ENCODE measurements at regions not wholly inside any gene's neighbourhood (a gene's known extent, or its start where the extent isn't known, plus 50 kb on each side); places are given as distances from the start of the nearest gene placed in this dataset.
"Not testable (repeated sequence)": the region's sequence is repeated elsewhere in the genome, so short reads cannot be mapped to it uniquely, and the experiment has no call there.

DNA sequence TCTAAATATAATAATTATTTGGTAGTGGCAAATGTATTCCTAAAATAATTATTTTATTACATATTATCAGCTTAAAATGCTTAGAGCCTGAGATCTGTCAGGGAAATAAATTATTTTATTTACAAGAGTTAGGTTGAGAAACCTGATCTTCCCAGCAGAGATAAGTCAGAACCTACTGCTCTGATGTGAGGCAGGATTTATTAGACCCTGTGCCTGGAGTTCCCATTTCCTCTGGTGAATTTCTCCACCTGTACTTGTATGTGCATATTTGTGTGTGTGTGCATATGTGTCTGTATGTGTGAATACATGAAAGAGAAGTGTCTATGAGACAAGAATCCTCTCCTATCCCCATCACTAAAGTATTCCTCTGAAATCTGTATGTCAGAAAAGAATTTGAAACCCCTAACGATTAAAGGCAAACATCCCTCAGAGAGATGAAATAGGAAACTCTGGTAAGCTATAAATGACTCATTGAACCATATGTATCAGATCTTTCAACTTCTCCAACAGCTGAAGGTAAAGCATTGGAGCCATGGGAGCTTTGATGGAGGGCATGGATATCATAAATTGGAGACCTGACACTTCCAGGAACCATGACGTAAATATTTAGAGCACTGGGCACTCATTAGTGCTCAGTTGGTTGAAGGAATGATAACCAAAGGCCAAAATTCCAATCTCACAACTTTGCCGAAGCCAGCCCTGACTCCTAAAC lies 190.9 kb downstream of the XPNPEP1 start:
- H3K27ac ChIP-seq = no peak overlapping the region
- no peak for TF ChIP-seq CTCF (conservative IDR thresholded peaks at IDR 0.05)

- H3K27ac ChIP-seq = not testable (repeated sequence)
These were observed 193.4 kb downstream of the XPNPEP1 start for GRCh38 chr10:109729895-109730294.

- no peak overlapping the region for H3K27ac ChIP-seq
- no peak for TF ChIP-seq CTCF (conservative IDR thresholded peaks at IDR 0.05)
These were observed 195.9 kb downstream of the XPNPEP1 start for GRCh38 chr10:109727436-109727835.

- H3K27ac ChIP-seq = no peak overlapping the region
- TF ChIP-seq CTCF (conservative IDR thresholded peaks at IDR 0.05) = no peak
These were observed 196.8 kb downstream of the XPNPEP1 start for GRCh38 chr10:109726473-109726872.

- TF ChIP-seq CTCF (conservative IDR thresholded peaks at IDR 0.05) = no peak
- no peak overlapping the region for H3K27ac ChIP-seq
These were observed 200.0 kb downstream of the XPNPEP1 start for GRCh38 chr10:109723305-109723704.

GRCh38 chr10:109721453-109722064 lies 201.8 kb downstream of the XPNPEP1 start:
- no peak overlapping the region for H3K27ac ChIP-seq
- no peak for TF ChIP-seq CTCF (conservative IDR thresholded peaks at IDR 0.05)

- no peak overlapping the region for H3K27ac ChIP-seq
- TF ChIP-seq CTCF (conservative IDR thresholded peaks at IDR 0.05) = no peak
These were observed 217.2 kb downstream of the XPNPEP1 start for GRCh38 chr10:109706026-109706560.

All from VCaP (cell line).